ENCODE measurements at regions not wholly inside any gene's neighbourhood (a gene's known extent, or its start where the extent isn't known, plus 50 kb on each side); places are given as distances from the start of the nearest gene placed in this dataset.

GRCh38 chr18:22109535-22109934 lies 59.9 kb upstream of the GATA6 start:
- Histone ChIP-seq H3K4me1 (peaks cover 0 to 5% (median 0%) of the 10 kb centered on the region in 4 donors), H3K9me3 (no peaks in the 10 kb centered on the region), H3K4me3 (no peak overlapping the region), H3K27me3 (no peaks in the 10 kb centered on the region), H3K36me3 (no peaks in the 10 kb centered on the region), H3K27ac (replicated peaks in 1 of 4) (no peak overlapping the region)
- no peak for TF ChIP-seq POLR2A (IDR thresholded peaks at IDR 0.05; ENCODE audit: low read depth)
- TF ChIP-seq CTCF (IDR thresholded peaks at IDR 0.05) = no peak
- TF ChIP-seq POLR2AphosphoS5 (IDR thresholded peaks at IDR 0.05) = no peak
- no peak for TF ChIP-seq EP300 (IDR thresholded peaks at IDR 0.05)
- intact Hi-C loops (cut with DNase I) = no loop called here
- 67% methylated on average over 2 of the region's 4 CpGs for WGBS
- no peak for DNase-seq (ENCODE audit: extremely low spot score)

GRCh38 chr18:22110461-22110924 lies 58.9 kb upstream of the GATA6 start:
- H3K27me3 ChIP-seq = no peaks in the 10 kb centered on the region
- TF ChIP-seq POLR2A (IDR thresholded peaks at IDR 0.05; ENCODE audit: low read depth) (no peak), EP300 (IDR thresholded peaks at IDR 0.05) (no peak), CTCF (IDR thresholded peaks at IDR 0.05) (no peak), POLR2AphosphoS5 (IDR thresholded peaks at IDR 0.05) (no peak)
- DNase-seq (ENCODE audit: extremely low spot score) = no peak

GRCh38 chr18:22112215-22112614 lies 57.2 kb upstream of the GATA6 start:
- no peaks in the 10 kb centered on the region for H3K36me3 ChIP-seq
- intact Hi-C loops (cut with DNase I) = no loop called here
- DNase-seq (ENCODE audit: extremely low spot score) = no peak
- no peak overlapping the region for H3K27ac ChIP-seq (replicated peaks in 1 of 4)
- TF ChIP-seq CTCF (IDR thresholded peaks at IDR 0.05) (no peak), POLR2AphosphoS5 (IDR thresholded peaks at IDR 0.05) (no peak), POLR2A (IDR thresholded peaks at IDR 0.05; ENCODE audit: low read depth) (no peak), EP300 (IDR thresholded peaks at IDR 0.05) (no peak)
- no peaks in the 10 kb centered on the region for H3K27me3 ChIP-seq
- peaks cover 0 to 8% (median 0%) of the 10 kb centered on the region in 4 donors for H3K4me1 ChIP-seq
- no peak overlapping the region for H3K4me3 ChIP-seq
- no peaks in the 10 kb centered on the region for H3K9me3 ChIP-seq
- 83% methylated on average over 3 of the region's 5 CpGs for WGBS

More at GRCh38 chr18:22110461-22110924, 58.9 kb upstream of the GATA6 start:
- H3K27ac ChIP-seq (replicated peaks in 1 of 4) = no peak overlapping the region
- no peaks in the 10 kb centered on the region for H3K9me3 ChIP-seq
- H3K36me3 ChIP-seq = no peaks in the 10 kb centered on the region
- WGBS = 47% methylated on average over 9 of the region's 9 CpGs
- intact Hi-C loops (cut with DNase I) = no loop called here
- peaks cover 0 to 6% (median 0%) of the 10 kb centered on the region in 4 donors for H3K4me1 ChIP-seq
- H3K4me3 ChIP-seq = no peak overlapping the region

GRCh38 chr18:22113144-22113844 lies 56.1 kb upstream of the GATA6 start:
- Histone ChIP-seq H3K9me3 (no peaks in the 10 kb centered on the region), H3K4me1 (peaks cover 0 to 8% (median 0%) of the 10 kb centered on the region in 4 donors), H3K27ac (replicated peaks in 1 of 4) (no peak overlapping the region), H3K36me3 (no peaks in the 10 kb centered on the region), H3K27me3 (no peaks in the 10 kb centered on the region), H3K4me3 (no peak overlapping the region)
- no peak for DNase-seq (ENCODE audit: extremely low spot score)
- intact Hi-C loops (cut with DNase I) = no loop called here
- 48% methylated on average over 9 of the region's 9 CpGs for WGBS
- TF ChIP-seq CTCF (IDR thresholded peaks at IDR 0.05) (no peak), POLR2AphosphoS5 (IDR thresholded peaks at IDR 0.05) (no peak), EP300 (IDR thresholded peaks at IDR 0.05) (no peak), POLR2A (IDR thresholded peaks at IDR 0.05; ENCODE audit: low read depth) (no peak)

All from esophagus muscularis mucosa (tissue), 4 donors.